PC-3 (cell line): ENCODE measurements at regions not wholly inside any gene's neighbourhood (a gene's known extent, or its start where the extent isn't known, plus 50 kb on each side); places are given as distances from the start of the nearest gene placed in this dataset.

ENCODE experiments used
- EZH2phosphoT487 ChIP-seq: fragments of 300-600 bp; sonication (generic); IDR thresholded peaks from 2 replicates; pipeline ENCODE4 v1.6.1; 2018; ENCODE audit warnings: mild to moderate bottlenecking, antibody characterized with exemption, low read length, borderline replicate concordance
- TF ChIP-seq, protein P1 (sequence below): fragments of 300-600 bp; sonication (generic); conservative IDR thresholded peaks from 2 replicates; pipeline ENCODE4 v1.5.1; 2017; ENCODE audit warnings: antibody characterized with exemption, low read depth, mild to moderate bottlenecking, low read length

DNA sequence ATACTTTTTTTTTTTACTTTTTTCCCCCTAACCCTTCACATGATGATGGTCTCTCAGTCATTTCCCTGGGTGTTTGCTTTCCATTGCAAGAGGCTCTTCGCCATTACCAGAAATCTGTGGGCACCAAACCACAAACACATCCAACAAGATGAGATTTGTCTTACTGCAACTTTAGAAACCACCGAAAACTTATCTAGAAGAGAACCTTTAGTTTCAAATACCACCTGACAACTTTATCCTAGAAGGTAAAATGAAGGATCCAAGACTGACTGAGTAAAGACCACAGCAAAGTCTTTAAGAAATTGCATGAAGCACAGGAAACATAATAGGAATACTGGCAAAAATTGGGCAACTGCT lies 363.3 kb upstream of the MBL2 start:
- TF ChIP-seq, protein P1, sequence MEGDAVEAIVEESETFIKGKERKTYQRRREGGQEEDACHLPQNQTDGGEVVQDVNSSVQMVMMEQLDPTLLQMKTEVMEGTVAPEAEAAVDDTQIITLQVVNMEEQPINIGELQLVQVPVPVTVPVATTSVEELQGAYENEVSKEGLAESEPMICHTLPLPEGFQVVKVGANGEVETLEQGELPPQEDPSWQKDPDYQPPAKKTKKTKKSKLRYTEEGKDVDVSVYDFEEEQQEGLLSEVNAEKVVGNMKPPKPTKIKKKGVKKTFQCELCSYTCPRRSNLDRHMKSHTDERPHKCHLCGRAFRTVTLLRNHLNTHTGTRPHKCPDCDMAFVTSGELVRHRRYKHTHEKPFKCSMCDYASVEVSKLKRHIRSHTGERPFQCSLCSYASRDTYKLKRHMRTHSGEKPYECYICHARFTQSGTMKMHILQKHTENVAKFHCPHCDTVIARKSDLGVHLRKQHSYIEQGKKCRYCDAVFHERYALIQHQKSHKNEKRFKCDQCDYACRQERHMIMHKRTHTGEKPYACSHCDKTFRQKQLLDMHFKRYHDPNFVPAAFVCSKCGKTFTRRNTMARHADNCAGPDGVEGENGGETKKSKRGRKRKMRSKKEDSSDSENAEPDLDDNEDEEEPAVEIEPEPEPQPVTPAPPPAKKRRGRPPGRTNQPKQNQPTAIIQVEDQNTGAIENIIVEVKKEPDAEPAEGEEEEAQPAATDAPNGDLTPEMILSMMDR, result no peak
- no peak for TF ChIP-seq EZH2phosphoT487
